ENCODE measurements at regions not wholly inside any gene's neighbourhood (a gene's known extent, or its start where the extent isn't known, plus 50 kb on each side); places are given as distances from the start of the nearest gene placed in this dataset.

GRCh38 chr16:86963600-86964575, 353.3 kb downstream of the C16orf95 start:
- Histone ChIP-seq H3K4me1 (ENCODE audit: control insufficient read depth in 2 of 3, insufficient read depth in 2 of 3, low read depth in 1 of 3, low read length in 3 of 3) (peaks cover 0 to 12% (median 0%) of the 10 kb centered on the region in 3 donors), H3K27me3 (ENCODE audit: control insufficient read depth, insufficient read depth, low read length) (no peaks in the 10 kb centered on the region), H3K27ac (ENCODE audit: low read depth in 2 of 2, low read length in 2 of 2) (no peak overlapping the region), H3K9me3 (ENCODE audit: control insufficient read depth in 2 of 3, insufficient read depth in 1 of 3, low read length in 3 of 3) (no peaks in the 10 kb centered on the region), H3K9ac (ENCODE audit: low read length in 3 of 3) (no peak overlapping the region), H3K36me3 (ENCODE audit: control insufficient read depth in 2 of 3, insufficient read depth in 3 of 3, low read length in 3 of 3) (no peaks in the 10 kb centered on the region), H3K4me3 (ENCODE audit: low read length in 3 of 3) (no peak overlapping the region)
- no peak for TF ChIP-seq CTCF (IDR thresholded peaks at IDR 0.05; ENCODE audit: borderline replicate concordance, extremely low read depth, insufficient read depth)
- DNase-seq (peak in 1 of 5 donors; percentile 35), FAIRE-seq (no peak)
- intact Hi-C loops (cut with DNase I), result no loop called here

- FAIRE-seq, result no peak
Observed at GRCh38 chr16:86964796-86965241, 352.4 kb downstream of the C16orf95 start.

GRCh38 chr16:86965331-86965730, 351.9 kb downstream of the C16orf95 start:
- FAIRE-seq (no peak), DNase-seq (peak in 1 of 5 donors; percentile 44)
- no peaks in the 10 kb centered on the region for H3K36me3 ChIP-seq (ENCODE audit: control insufficient read depth in 2 of 3, insufficient read depth in 3 of 3, low read length in 3 of 3)
- TF ChIP-seq CTCF (IDR thresholded peaks at IDR 0.05; ENCODE audit: borderline replicate concordance, extremely low read depth, insufficient read depth), result no peak
- H3K4me1 ChIP-seq (ENCODE audit: control insufficient read depth in 2 of 3, insufficient read depth in 2 of 3, low read depth in 1 of 3, low read length in 3 of 3), result peaks cover 0 to 7% (median 0%) of the 10 kb centered on the region in 3 donors
- H3K9me3 ChIP-seq (ENCODE audit: control insufficient read depth in 2 of 3, insufficient read depth in 1 of 3, low read length in 3 of 3), result no peaks in the 10 kb centered on the region
- intact Hi-C loops (cut with DNase I), result no loop called here
- H3K27ac ChIP-seq (ENCODE audit: low read depth in 2 of 2, low read length in 2 of 2), result no peak overlapping the region
- no peak overlapping the region for H3K9ac ChIP-seq (ENCODE audit: low read length in 3 of 3)
- H3K4me3 ChIP-seq (ENCODE audit: low read length in 3 of 3), result no peak overlapping the region
- H3K27me3 ChIP-seq (ENCODE audit: control insufficient read depth, insufficient read depth, low read length), result no peaks in the 10 kb centered on the region

More at GRCh38 chr16:86964796-86965241, 352.4 kb downstream of the C16orf95 start:
- Histone ChIP-seq H3K27ac (ENCODE audit: low read depth in 2 of 2, low read length in 2 of 2) (no peak overlapping the region), H3K27me3 (ENCODE audit: control insufficient read depth, insufficient read depth, low read length) (no peaks in the 10 kb centered on the region), H3K4me3 (ENCODE audit: low read length in 3 of 3) (no peak overlapping the region), H3K4me1 (ENCODE audit: control insufficient read depth in 2 of 3, insufficient read depth in 2 of 3, low read depth in 1 of 3, low read length in 3 of 3) (peaks cover 0 to 10% (median 0%) of the 10 kb centered on the region in 3 donors), H3K36me3 (ENCODE audit: control insufficient read depth in 2 of 3, insufficient read depth in 3 of 3, low read length in 3 of 3) (no peaks in the 10 kb centered on the region), H3K9me3 (ENCODE audit: control insufficient read depth in 2 of 3, insufficient read depth in 1 of 3, low read length in 3 of 3) (no peaks in the 10 kb centered on the region), H3K9ac (ENCODE audit: low read length in 3 of 3) (no peak overlapping the region)
- TF ChIP-seq CTCF (IDR thresholded peaks at IDR 0.05; ENCODE audit: borderline replicate concordance, extremely low read depth, insufficient read depth), result no peak
- intact Hi-C loops (cut with DNase I), result no loop called here
- DNase-seq, result peak; percentile 58 to 87 (median 80)

All from kidney (tissue), 13 donors.